ENCODE measurements at regions not wholly inside any gene's neighbourhood (a gene's known extent, or its start where the extent isn't known, plus 50 kb on each side); places are given as distances from the start of the nearest gene placed in this dataset.

- no peak for DNase-seq (ENCODE audit: low read depth)
- no peak overlapping the region for H3K4me3 ChIP-seq (ENCODE audit: low read depth, low read length)
- TF ChIP-seq CTCF (IDR thresholded peaks at IDR 0.05; ENCODE audit: insufficient read depth, low read length): no peak
Observed at GRCh38 chr11:91795139-91795887, 429.3 kb upstream of the FAT3 start.

GRCh38 chr11:91794146-91794545 is 430.5 kb upstream of the FAT3 start:
- no peak for DNase-seq (ENCODE audit: low read depth)
- no peak for TF ChIP-seq CTCF (IDR thresholded peaks at IDR 0.05; ENCODE audit: insufficient read depth, low read length)
- no peak overlapping the region for H3K4me3 ChIP-seq (ENCODE audit: low read depth, low read length)

GRCh38 chr11:91792779-91793262 is 431.8 kb upstream of the FAT3 start:
- H3K4me3 ChIP-seq (ENCODE audit: low read depth, low read length): no peak overlapping the region
- DNase-seq (ENCODE audit: low read depth): no peak
- no peak for TF ChIP-seq CTCF (IDR thresholded peaks at IDR 0.05; ENCODE audit: insufficient read depth, low read length)

GRCh38 chr11:91791171-91791468 is 433.5 kb upstream of the FAT3 start:
- H3K4me3 ChIP-seq (ENCODE audit: low read depth, low read length): no peak overlapping the region
- no peak for TF ChIP-seq CTCF (IDR thresholded peaks at IDR 0.05; ENCODE audit: insufficient read depth, low read length)
- DNase-seq (ENCODE audit: low read depth): no peak

GRCh38 chr11:91790346-91791170 is 434.1 kb upstream of the FAT3 start:
- H3K4me3 ChIP-seq (ENCODE audit: low read depth, low read length): no peak overlapping the region
- no peak for DNase-seq (ENCODE audit: low read depth)
- no peak for TF ChIP-seq CTCF (IDR thresholded peaks at IDR 0.05; ENCODE audit: insufficient read depth, low read length)

GRCh38 chr11:91788764-91789163 is 435.9 kb upstream of the FAT3 start:
- no peak for DNase-seq (ENCODE audit: low read depth)
- H3K4me3 ChIP-seq (ENCODE audit: low read depth, low read length): no peak overlapping the region
- TF ChIP-seq CTCF (IDR thresholded peaks at IDR 0.05; ENCODE audit: insufficient read depth, low read length): no peak
